ENCODE measurements at regions not wholly inside any gene's neighbourhood (a gene's known extent, or its start where the extent isn't known, plus 50 kb on each side); places are given as distances from the start of the nearest gene placed in this dataset.

DNA sequence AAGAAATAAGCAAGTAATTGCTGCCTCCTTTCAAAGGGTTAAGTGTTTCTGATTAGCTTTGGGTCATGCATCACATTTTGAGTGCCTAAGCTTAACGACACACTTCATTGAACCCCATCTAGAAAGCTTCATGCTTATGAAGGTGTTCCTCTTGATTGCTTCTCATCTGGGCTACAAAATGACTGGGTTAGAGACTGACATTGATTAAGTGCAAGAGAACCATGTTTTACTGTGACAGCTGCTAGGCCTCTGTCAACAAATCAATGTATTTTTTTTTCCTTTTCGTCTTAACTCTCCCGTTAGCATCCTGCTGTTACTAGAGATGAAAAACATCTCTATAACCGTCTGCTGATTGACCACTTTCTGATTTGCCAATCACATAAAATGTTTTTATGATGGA lies 725.0 kb downstream of the TLE1 start:
- DNase-seq: no peak

DNA sequence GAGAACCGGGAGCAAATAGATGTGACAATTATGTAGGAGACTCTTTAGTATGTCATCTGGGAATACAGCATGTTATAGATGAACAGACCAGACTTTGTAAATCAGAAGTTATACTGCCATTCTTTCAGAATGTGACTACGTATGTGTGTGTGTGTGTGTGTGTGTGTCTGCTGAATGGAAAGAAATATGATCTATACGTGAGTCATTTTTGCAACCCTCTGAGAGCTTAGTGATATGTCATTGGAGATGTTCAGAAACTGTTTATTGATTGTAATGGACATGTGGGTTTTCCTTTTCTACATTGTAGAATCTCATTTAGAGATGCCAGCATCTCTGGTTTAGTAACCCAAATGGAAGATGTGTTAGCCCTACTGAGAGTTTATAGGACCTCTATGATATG lies 731.5 kb downstream of the TLE1 start:
- DNase-seq: no peak

DNA sequence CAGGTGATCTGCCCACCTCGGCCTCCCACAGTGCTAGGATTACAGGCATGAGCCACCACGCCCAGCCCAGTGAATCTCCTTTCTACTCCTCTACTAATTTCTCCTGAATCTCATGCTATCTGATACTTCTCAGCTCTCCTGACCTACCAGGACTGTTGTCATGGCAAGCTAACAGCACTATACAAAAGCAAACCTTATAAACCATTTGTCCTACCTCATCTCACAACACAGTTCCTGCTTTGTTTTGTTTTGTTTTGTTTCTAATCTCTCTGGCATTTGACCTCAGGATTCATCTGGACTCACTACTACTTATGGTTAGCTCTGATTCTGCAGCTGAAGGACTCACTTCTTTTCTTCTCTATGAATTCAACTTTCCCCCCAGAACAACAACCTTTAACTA lies 734.8 kb downstream of the TLE1 start:
- no peak for DNase-seq

DNA sequence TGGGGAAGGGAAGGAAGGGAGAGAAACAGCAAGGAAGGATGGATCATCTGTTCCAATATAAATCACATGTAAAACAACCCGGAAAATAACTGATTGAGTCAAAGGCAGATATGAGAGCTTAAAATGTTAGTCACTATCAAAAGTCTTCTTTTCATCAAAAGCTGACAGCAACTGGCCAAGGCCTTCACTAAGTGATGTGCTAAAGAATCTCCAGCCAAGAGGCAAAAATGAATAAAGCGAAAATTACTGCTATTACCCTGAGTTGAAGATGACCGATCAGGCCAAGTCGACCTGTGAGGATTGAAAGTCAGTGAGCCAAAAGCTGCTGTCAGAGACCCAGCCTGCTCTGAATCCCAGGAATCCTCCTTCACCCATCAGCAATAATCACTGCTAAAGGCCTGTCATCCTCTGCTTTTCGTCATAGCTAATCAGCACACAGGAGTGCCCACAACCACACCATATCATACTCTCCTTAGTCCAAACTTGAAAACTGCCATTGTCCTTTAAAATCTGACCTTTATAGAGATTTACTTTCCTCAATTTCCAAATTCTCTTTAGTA lies 736.9 kb downstream of the TLE1 start:
- no peak for DNase-seq

DNA sequence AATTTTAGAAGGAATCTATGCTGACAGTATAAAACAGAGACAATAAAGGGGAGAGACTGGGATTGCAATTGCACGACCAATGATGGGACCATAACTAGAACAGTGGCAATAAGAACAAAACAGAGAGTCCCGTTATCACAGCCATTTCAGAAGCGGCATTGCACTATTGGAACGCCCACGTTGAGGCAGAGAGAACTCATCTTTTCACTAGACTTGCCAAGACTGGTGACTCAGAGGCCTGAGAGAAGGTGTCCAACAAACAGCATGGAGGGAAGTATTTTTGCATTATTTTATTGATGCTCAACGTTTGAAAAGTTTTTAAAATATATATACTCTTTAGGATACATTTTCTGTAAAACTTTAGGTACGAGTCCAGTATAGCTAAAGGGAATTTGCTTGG lies 737.7 kb downstream of the TLE1 start:
- no peak for DNase-seq

DNA sequence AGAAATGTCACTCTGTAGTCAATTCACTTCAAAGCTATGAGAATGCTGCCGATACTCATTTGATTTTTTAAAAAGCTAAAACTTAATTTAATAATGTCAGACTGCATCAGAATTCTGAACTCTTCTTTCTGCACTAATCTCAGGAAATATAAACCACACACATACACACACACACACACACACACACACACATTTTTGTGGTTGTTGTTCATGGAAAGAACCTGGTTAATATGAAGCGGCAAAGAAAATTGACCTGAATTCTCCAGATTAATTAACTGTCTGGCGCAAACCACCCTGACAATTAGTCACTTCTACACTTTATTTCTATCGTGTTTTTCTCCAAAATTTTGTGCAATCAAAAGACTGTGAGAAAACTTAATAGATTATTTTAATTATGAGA lies 740.5 kb downstream of the TLE1 start:
- no peak for DNase-seq

DNA sequence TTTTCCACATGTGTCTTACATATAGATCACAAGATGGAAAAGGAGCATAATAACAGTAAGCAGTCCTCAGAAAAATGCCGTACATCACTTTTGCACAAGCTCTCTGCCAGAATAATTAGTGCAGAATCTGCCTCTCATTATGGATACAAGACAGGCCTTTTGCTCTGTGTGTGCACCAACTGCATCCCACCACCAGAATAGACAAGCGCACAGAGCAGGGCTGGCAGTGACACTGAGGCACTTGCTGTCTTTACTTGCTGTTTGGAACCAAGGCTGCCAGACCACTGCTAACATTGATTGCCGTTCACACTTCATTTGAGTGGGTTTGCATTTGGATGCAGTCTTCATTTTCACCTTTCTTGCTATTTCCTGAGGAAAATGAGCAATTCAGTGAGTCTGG lies 741.3 kb downstream of the TLE1 start:
- no peak for DNase-seq

DNA sequence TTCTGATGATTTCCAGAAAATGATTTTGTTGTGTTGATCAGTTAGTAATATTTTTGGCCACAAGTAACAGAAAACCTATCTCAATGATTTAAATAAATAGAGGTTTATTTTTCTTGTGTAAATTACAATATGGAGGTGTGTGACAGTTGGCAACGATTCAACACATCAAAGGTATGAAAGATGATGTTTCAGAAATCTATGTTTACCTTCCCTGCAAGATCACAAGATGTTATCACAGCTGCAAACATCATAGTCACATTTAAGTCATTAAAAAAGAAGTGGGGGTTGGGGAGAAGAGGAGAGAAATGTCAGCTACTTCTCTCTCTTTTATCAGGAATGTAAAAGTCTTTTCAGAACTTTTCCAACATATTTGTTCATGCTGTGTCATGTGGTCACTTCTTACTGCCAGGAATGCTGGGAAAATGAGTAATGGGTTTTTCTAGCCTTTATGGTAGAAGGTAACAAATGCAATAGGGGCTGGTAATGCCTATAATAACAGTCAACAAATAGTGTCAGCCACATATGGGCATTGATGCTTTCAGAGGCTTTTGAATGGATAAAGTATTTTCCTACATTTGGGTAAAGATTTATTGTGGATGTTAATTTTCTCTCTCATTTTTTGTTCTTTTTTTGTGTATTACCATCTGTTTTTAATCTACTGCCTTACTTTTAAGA lies 742.7 kb downstream of the TLE1 start:
- no peak for DNase-seq

DNA sequence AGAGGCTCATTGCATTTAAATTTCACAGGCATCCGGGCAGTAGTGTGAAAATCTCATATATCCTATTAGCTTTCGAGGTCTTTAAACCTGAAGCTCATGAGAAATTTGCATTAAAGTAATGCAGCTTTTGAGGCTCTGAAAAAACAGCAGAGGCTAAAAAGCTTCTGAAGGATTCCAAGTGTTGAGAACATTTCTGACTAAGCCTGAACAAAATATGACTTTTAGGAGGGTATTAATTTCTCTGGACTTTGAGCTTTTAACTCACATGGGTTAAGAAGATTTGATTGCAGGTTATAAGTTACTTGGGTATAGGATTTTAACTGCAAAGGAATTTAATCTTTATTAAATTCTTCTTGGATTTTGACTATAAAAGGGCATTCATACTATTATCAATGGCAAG lies 743.9 kb downstream of the TLE1 start:
- no peak for DNase-seq

DNA sequence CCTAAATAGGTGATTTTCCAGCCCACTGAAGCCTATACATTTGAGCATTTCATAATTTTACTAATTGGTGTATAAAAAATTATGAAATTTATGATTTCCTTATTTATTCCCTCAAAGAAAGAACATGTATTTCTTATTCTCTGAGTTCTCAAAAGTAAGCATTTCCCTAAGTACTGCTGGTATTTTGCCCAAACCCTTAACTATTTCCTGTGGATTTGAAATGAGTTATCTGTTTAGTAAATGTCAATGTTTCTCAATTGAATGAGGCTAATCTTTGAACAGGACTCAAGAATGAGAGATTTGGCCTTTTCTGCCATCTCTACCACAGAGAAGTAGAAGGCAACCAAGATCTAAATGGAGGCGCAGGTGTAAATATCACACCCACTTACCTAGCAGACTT lies 751.7 kb downstream of the TLE1 start:
- no peak for DNase-seq

DNA sequence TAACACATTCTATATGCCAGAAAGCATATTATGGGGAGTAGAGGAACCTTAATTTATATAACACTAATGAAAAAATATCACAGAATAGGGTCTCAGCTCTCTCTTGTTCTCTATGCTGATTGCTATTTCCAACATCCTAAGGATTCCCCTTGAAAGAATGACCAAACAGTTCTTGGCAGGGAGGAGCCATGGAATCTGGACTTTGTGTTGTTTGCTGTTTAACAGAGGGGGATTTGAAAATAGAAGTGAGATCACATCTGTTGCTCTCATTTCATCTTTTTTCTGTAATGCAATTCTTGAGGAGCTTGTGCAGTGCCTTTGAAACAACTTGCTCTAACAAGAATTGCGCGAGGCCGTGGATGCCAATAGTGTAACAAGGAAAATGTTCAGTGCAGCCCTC lies 755.3 kb downstream of the TLE1 start:
- DNase-seq: no peak

DNA sequence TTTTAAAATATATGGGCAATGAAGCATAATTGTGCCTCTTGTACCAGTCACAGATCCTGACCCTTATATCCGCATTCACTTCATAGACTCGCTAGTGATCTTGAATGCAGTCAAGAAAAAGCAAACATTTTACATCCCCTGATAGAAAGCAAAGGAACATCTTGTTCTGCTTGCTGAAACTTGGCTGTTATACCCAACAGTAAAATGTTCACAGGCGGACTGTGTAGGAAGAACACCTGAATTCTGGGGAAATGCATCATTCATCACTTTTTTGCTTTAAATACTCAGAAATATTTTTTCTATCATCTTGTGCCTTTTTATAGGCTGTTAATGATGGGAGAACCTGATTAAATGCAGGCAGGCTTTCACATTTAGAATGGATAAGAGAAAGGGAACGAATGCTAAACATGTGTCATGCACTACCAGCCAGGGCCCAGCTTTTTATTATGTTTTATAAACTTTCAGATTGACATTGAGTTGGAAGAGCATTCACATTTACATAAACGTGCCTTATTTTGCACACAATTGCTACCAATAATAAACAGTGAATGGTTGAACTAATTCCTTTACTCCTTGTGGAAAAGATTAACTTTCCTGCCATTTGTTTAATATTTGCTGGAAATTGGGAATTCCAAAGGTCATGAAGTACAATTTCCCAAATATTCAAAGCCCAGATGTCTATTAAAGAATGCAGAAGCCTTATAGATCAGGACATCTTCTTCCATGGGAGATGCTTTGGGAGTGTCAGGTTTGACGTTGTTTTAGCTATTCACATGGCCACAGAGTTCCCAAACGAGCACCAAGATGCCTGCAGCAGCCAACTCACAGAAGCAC lies 756.2 kb downstream of the TLE1 start:
- DNase-seq: no peak

DNA sequence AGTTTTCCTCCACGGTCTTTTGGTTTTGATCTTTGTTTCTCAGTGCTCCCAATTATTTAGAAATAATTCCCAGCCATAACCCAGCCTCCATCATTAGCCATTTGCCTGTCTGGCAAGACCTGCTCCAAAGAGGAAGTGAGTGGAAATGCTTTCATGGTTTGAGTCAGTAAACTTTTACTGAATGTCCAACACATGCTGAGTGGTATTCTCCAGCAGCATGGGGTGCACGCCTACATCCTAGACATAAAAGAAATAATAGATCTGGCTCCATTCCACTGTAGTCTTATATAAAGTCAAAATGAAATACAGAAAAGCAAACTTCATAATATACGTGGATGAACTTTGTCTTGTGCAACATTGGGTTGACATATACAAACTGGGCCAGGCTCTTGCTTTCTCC lies 757.2 kb downstream of the TLE1 start:
- DNase-seq: no peak

DNA sequence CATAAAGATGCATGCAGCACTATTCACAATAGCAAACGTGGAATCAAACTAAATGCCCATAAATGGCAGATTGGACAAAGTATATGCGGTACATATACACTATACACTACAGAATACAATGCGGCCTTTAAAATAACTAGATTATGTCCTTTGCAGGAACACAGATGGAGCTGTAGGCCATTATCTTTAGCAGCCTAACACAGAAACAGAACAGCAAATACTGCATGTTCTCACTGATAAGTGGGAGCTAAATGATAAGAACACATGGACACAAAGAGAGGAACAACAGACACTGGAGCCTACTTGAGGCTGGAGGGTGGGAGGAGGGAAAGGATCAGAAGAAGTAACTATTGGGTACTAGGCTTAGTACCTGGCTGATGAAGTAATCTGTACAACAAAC lies 758.2 kb downstream of the TLE1 start:
- DNase-seq: no peak

DNA sequence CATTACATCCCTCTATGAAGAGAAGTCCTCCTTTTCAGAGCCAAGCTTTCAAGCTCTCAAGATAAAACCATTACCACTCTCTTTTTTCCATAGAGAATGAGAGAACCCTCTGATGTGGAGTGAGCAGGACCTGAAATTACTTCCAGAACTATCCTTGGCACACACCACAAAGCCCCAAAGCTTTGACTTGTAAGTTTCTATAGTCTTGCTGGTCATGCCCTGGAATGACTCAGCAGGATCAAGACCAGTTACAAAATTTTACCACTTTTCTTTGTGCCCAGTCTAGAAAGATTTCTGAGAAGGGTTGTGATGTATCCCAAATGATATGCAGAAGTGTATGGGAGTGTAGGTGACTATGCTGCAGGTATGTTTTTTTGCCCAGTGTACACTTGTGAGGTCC lies 760.6 kb downstream of the TLE1 start:
- no peak for DNase-seq

DNA sequence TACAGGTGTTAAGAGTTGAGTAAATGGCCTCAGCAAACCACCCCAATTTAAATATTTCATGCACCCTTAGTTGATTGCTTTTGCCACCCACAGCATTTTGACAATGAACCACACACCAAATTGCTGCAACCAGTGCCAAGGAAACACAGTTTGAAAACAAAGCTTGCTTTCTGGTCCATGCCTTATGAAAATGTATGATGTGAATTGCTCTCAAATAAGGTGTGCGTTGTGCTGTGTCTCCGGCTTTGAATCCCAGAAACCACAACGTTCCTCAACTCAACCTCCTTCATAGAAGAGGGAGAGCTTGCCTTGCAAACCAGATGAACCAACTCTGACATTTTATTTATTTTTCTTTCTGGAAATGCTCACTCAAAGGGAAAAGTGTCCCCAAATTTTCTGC lies 762.7 kb downstream of the TLE1 start:
- DNase-seq: no peak

DNA sequence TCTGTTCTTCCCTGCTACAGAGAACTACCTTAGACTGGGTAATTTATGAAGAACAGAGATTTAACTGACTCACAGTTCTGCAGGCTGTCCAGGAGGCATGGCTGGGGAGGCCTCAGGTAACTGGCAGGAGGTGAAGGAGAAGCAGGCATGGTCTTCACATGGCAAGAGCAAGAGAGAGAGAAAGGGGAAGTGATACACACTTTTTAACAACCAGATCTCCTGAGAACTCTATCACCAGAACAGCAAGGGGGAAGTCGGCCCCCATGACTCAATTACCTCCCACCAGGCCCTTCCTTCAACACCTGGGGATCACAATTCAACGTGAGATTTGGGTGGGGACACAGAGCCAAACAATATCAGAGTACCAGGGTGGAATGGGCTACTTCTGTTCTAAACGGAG lies 766.8 kb downstream of the TLE1 start:
- DNase-seq: no peak

DNA sequence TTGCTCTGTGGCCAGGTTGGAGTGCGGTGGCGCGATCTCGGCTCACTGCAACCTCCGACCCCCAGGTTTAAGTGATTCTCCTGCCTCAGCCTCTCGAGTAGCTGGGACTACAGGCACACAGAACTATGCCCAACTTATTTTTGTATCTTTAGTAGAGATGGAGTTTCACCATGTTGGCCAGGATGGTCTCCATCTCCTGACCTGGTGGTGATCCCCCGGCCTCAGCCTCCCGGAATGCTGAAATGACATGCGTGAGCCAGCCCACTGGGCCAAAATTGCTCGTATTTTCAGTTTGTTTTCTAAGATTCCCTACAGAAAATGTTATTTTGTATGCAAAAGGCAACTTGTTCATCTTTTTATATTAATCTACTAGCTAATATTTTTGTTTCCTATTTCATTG lies 782.6 kb downstream of the TLE1 start:
- no peak for DNase-seq

DNA sequence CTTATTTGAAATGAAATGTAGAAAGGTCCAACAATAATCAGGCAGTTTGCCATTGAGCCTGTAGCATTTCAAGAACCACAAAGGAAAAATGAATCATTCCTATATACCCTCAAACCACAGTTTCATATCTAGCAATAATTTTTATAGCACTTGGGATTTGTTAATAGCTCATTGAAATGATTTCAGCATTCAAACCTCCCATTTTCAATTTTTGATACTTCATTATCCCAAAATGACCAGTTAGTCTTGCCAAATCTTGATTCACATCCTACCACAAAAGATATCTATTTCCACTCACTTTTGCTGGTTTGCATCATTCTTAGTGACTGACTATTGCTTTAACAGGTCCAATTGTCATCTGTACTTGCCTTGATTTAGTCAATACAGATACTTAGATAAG lies 790.1 kb downstream of the TLE1 start:
- no peak for DNase-seq

DNA sequence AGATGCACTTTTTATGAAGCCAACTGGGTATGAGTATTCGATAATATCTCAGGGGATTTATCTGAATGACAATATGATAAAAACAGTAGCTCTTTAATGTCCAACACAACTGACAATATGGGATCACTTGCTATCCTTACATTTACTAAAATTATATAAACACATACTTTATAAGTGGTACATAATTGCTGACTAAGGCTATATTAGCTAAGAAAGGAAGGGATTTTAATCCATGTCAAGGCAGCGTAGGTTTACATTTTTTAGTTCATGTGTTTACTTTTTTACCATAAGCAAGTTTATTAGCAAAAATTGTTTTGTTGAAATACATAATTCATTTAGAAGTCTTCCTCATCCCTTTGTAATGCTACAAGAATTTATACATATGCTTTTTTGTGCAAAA lies 796.2 kb downstream of the TLE1 start:
- DNase-seq: no peak

DNA sequence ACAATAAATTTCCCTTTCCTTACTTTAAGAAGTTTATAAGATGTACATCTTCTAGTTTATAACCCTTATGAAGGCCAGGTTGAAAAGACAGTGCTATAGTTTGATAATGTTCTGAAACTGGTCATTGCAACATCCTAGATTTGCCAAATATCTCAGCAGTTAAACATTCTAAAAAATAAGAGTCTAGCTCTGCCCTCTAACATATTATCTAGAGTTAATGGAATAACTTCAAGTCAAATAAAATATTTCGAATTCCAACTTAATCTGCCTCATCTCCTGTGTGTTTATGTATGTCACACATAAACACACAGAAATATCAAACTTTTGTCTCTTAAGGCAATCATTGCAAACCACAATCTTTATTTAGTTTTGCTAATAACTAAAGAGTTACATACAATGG lies 796.6 kb downstream of the TLE1 start:
- DNase-seq: no peak

DNA sequence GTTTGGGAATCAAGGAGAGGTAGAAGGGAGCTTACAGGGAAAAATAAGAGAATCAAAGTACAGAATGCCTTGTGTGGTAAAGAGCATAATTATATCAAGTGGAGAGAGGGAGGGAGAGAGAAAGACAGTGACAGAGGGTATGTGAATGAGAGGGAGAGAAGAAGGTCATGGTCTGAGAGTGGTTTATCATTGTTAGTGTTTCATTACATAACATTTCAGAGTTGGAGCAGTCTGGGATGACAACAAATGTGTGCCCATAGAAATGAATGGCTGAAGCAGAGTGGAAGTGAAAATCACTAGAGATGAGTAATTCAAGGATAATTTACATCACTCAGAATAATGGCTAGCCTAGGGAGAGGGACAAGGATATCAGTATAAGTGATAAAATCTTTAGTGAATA lies 799.2 kb downstream of the TLE1 start:
- DNase-seq: no peak

DNA sequence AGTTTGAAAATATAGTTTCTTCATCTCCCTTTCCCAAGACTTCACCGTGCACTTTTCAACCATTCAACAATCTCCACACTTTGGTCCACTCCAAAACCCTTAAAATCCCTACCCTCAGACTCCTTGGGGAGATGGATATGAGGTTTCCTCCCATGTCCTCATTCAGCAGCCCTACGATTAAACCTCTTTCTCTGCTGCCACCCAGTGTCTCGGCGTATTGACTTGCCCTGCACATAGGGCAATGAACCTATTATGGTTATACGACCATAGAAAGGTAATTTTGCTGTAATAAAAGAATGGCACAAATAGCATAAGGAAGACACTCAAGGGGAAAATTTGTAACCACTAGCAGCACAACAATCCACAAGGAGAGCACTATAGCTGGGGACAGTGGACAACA lies 803.5 kb downstream of the TLE1 start:
- DNase-seq: no peak

DNA sequence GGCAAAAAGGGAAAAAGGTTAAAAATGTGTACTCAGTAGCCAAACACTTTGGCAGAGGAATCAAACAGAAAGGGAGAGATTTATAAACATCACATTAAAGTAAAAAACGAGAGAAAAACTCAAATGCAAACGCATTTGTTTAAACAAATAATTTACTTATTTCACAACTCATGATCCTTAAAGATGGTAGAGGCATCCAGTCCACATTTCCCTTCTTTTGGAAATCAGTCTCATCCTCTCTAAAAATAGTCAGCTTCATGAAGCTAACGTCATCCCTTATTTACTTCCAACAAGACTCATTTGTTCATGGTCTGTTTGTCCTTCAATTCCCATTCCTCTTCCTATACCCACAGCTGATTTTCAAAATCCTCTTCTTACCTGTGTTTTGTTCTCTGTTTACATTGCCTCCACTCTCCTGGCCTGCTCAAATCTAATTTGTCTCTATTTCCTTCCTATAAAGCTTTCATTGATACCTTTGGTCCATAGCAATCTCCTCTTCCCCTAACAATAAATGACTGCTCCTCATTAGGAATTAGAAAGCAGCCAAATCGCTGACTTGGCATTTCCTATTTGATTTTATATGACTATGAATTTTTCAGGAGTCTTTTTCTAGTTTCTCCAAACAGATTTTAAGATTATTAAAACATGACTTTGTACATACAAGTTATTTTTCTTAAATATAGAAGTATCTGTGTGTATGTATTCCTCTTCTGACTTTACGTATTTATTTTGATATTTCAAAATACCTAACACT lies 805.3 kb downstream of the TLE1 start:
- no peak for DNase-seq
